ES-I3 (cell line): ENCODE measurements at regions not wholly inside any gene's neighbourhood (a gene's known extent, or its start where the extent isn't known, plus 50 kb on each side); places are given as distances from the start of the nearest gene placed in this dataset.

Experiments used
- H3K36me3 ChIP-seq: 2 replicates; pipeline ENCODE4 v1.6.1; 2013; ENCODE audit warnings: mild to moderate bottlenecking, low read length, control low read depth, moderate library complexity; ENCODE audit not compliant: insufficient read depth
- H3K4me1 ChIP-seq: 2 replicates; pipeline ENCODE4 v1.6.1; 2013; ENCODE audit warnings: mild to moderate bottlenecking, control low read depth, low read length; ENCODE audit not compliant: insufficient read depth
- H3K9ac ChIP-seq: 2 replicates; pipeline ENCODE4 v1.6.1; 2013; ENCODE audit warnings: low read depth, mild to moderate bottlenecking, low read length, moderate library complexity
- H3K9me3 ChIP-seq: 2 replicates; pipeline ENCODE4 v1.6.1; 2013; ENCODE audit warnings: mild to moderate bottlenecking, low read length, moderate library complexity; ENCODE audit not compliant: control insufficient read depth, insufficient read depth

GRCh38 chr11:115817844-115818468 is 313.7 kb upstream of the CADM1 start:
- Histone ChIP-seq H3K4me1 (peaks cover 12% of the 10 kb centered on the region), H3K36me3 (no peaks in the 10 kb centered on the region), H3K9ac (no peak overlapping the region), H3K9me3 (peaks cover 10% of the 10 kb centered on the region)

GRCh38 chr11:115808351-115808940 is 304.2 kb upstream of the CADM1 start:
- Histone ChIP-seq H3K4me1 (no peaks in the 10 kb centered on the region), H3K9me3 (no peaks in the 10 kb centered on the region), H3K36me3 (no peaks in the 10 kb centered on the region), H3K9ac (no peak overlapping the region)

GRCh38 chr11:115806056-115806455 is 301.8 kb upstream of the CADM1 start:
- no peak overlapping the region for H3K9ac ChIP-seq
- H3K9me3 ChIP-seq = no peaks in the 10 kb centered on the region
- H3K36me3 ChIP-seq = no peaks in the 10 kb centered on the region
- no peaks in the 10 kb centered on the region for H3K4me1 ChIP-seq

DNA sequence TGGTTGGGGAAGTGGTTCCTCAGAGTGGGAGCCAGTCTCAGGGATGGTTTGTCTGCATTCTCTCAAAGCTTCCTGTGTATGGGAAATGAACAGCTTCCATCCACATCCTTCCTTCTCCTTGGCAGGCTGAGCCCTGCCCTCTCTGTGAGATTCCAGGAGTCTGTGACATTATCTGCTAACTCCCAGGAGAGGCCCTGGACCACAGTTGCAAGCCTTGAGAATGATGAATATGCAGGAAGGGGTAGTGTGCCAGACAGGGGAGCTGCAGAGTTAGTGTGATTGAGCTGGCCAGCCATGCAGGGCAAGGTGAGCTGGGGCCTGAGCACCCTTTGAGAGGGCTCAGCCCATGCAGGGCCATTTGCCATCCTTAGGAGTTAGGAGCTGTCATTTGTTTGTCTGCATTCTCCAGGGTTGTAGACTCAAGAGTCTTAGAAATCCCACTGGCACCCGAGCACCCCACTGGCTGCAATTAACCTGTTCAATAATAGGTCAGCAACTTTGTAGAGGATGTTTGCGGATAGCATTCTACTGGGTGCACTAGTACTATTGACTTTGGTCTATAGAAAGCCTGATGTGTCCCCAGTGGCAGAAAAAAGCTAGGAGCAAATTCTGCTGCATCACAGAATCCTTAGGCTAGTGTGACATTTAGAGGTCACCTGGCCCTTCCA is 299.0 kb upstream of the CADM1 start:
- no peaks in the 10 kb centered on the region for H3K9me3 ChIP-seq
- H3K9ac ChIP-seq = no peak overlapping the region
- H3K4me1 ChIP-seq = no peaks in the 10 kb centered on the region
- no peaks in the 10 kb centered on the region for H3K36me3 ChIP-seq

DNA sequence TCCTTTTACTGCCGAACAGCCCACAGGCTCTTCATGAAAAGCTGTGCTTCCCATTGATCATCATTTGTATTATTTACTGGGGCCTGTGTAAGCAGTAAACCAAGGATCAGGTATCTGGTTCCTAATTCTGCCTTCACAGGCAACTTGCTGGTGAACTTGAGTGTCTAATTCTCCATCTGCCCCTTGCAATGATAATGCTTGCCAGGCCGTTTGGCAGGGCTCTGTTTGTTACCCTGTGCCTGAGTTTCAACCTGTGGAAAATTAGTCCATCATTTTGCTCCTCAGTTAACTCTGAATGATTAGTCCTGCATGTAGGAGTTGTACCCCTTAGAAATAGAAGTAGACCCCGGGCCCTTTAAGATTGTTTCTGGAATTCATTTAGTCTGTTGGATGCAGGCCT is 298.4 kb upstream of the CADM1 start:
- no peaks in the 10 kb centered on the region for H3K4me1 ChIP-seq
- no peaks in the 10 kb centered on the region for H3K36me3 ChIP-seq
- H3K9me3 ChIP-seq = no peaks in the 10 kb centered on the region
- H3K9ac ChIP-seq = no peak overlapping the region

DNA sequence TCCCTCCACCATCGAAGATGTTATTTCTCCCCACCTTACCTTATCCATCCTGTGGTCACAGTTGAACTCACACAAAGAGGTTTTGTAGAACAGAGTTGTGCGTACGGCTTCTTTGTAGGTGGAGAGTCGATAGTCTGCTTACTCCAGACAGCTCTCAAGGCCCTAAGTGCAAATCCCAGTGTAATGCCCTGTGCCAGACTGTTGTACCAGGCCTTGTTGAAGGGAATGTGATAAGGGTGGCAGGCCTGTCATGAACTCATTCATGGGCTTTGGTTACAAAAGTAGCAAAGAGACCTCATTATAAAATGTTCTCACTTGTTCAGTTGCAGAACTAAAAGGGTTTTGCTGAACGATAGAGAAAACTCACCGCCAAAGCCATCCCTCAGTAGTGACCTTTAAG is 288.7 kb upstream of the CADM1 start:
- Histone ChIP-seq H3K36me3 (no peaks in the 10 kb centered on the region), H3K9ac (no peak overlapping the region), H3K4me1 (no peaks in the 10 kb centered on the region), H3K9me3 (no peaks in the 10 kb centered on the region)

DNA sequence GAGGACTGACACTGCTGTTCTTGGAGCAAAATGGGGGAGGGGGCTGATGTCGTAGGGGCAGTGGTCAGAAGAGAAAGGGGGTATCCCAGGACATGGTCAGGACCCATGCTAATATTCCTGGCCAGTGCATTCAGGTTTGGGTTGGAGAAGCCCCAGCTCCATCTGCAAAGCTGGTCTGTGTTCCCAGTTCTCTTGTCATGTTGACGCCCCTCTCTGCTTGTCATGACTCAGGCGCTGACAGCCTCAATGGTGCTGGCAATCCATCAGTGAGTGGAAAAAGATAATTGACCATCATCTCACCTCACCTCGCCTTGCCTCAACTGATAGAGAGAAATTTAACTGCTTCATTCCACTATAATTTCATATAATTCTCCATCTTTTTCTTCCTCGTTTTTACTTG is 283.1 kb upstream of the CADM1 start:
- H3K36me3 ChIP-seq = no peaks in the 10 kb centered on the region
- no peaks in the 10 kb centered on the region for H3K9me3 ChIP-seq
- no peak overlapping the region for H3K9ac ChIP-seq
- no peaks in the 10 kb centered on the region for H3K4me1 ChIP-seq

GRCh38 chr11:115784796-115785521 is 280.7 kb upstream of the CADM1 start:
- Histone ChIP-seq H3K9me3 (no peaks in the 10 kb centered on the region), H3K36me3 (no peaks in the 10 kb centered on the region), H3K9ac (no peak overlapping the region), H3K4me1 (peaks cover 5% of the 10 kb centered on the region; the same call in 1 of the 2 replicates)

DNA sequence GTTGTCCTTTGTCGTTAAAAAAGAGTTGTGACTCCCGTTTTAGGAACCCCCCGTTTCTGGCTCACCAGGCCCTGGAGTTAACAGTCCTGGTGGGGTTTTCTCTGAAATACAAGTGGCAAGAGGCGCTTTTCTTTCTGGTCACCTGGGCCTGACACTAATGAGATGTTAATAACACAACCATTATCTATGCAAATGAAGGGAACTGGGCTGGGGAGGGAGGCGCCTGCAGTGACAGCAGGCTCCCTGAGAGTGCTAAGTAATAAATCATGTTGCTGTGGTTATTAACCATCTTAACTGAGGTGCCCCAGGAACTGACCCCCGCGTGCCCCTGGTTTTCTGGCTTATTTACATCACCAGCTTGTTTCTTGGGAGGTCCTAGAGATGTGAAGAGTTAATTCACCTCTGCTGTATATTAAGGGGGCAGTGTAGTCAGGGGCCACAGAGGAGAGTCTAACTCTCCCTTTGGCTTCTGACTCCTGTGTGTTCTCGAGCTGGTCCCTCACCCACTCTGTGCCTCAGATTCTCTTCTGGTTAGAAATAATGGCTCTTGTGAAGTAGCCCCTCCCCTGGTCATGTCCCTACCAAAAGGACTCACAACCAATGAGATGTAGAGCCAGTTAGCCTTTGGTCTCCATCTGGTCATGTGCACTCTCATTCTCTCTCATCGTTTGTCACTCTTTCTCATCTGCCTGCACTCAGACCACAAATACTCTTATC is 276.6 kb upstream of the CADM1 start:
- no peaks in the 10 kb centered on the region for H3K36me3 ChIP-seq
- H3K9ac ChIP-seq = no peak overlapping the region
- no peaks in the 10 kb centered on the region for H3K9me3 ChIP-seq
- peaks cover 5% of the 10 kb centered on the region; the same call in 1 of the 2 replicates for H3K4me1 ChIP-seq

DNA sequence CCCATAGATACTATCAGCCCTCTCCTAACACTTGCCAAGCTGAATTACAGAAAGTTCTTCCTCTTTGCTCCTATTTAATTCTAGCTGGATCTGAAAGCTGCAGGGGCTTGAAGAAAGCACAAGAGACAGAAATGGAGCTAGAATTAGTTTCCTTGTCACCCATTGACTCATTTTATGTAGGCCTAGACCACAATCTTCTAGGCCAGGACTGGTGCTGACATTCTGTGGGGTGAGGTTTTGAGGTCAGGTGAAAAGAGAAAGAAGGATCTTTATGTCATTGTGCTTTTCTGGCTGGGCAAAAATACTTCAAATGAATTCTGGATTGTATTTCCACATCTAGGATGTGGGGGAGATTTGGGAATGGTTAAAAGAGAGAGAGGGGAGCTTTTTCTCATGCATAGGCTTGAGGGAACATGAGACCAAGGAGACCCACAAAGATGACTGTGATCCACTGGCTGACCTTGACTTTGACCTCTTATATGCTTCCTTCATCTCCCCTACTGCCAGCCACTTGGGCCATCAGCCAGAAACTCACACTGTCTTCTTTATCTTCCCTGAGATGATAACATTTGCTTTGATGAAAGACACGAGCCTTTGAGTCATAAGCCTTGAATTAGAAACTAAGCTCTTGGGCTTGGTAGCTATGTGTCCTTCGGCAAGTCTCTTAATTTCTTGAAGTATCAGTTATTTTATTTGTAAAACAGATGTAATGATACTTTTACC is 274.9 kb upstream of the CADM1 start:
- Histone ChIP-seq H3K9me3 (no peaks in the 10 kb centered on the region), H3K4me1 (peaks cover 5% of the 10 kb centered on the region; the same call in 1 of the 2 replicates), H3K36me3 (no peaks in the 10 kb centered on the region), H3K9ac (no peak overlapping the region)

DNA sequence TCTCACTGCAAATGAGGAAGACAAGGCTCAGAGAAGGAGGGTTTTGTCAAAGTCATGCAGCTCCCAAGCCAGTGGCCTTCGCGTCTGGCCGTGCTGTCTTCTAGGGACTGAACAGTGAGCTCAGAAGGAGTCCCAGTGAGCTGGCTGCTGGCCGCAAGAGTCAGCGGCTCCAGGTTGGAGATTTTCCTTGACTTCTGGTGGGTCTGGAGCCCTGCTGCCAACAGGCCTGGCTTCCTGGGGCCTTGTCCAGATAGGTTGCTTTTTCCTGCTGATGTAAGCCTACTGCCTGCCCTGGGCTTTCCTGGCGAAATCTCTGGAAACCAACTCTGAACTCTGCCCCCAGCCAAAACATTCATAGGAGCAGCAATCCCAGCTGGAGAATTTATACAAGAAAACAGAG is 272.7 kb upstream of the CADM1 start:
- no peaks in the 10 kb centered on the region for H3K9me3 ChIP-seq
- no peak overlapping the region for H3K9ac ChIP-seq
- no peaks in the 10 kb centered on the region for H3K36me3 ChIP-seq
- peaks cover 5% of the 10 kb centered on the region; the same call in 1 of the 2 replicates for H3K4me1 ChIP-seq

DNA sequence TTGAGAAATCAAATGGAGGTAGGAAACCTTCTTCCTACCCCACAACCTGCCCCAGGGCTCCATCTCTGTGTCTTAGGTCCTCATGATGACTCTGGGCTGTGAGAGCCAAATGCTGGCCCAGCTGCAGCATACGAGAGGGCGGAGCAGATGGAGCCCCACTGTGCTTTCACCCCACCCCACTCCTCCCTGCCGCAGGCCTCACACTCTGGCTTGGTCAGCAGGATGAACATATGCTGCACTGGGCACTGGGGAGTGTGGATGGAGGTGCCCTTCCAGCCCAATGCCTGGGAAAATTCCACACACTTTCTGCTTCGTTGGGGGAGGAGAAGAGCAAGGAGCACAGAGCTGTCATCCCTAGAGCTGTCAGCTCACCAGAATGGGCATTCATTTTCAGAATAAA is 271.6 kb upstream of the CADM1 start:
- Histone ChIP-seq H3K9ac (no peak overlapping the region), H3K36me3 (no peaks in the 10 kb centered on the region), H3K4me1 (peaks cover 5% of the 10 kb centered on the region; the same call in 1 of the 2 replicates), H3K9me3 (no peaks in the 10 kb centered on the region)

GRCh38 chr11:115774756-115775155 is 270.5 kb upstream of the CADM1 start:
- H3K36me3 ChIP-seq = no peaks in the 10 kb centered on the region
- no peaks in the 10 kb centered on the region for H3K4me1 ChIP-seq
- H3K9me3 ChIP-seq = no peaks in the 10 kb centered on the region
- no peak overlapping the region for H3K9ac ChIP-seq

- H3K4me1 ChIP-seq = no peaks in the 10 kb centered on the region
- H3K36me3 ChIP-seq = no peaks in the 10 kb centered on the region
- no peak overlapping the region for H3K9ac ChIP-seq
- H3K9me3 ChIP-seq = no peaks in the 10 kb centered on the region
Observed at GRCh38 chr11:115769891-115770290, 265.7 kb upstream of the CADM1 start.
